Forelimb muscle (tissue), 1 donor: ENCODE measurements at regions not wholly inside any gene's neighbourhood (a gene's known extent, or its start where the extent isn't known, plus 50 kb on each side); places are given as distances from the start of the nearest gene placed in this dataset.
"Not testable (repeated sequence)": the region's sequence is repeated elsewhere in the genome, so short reads cannot be mapped to it uniquely, and the experiment has no call there.

Experiments used
- DNase-seq: peaks from one replicate; pipeline ENCODE4 v3.0.0-alpha.2; 2013; ENCODE audit warnings: low read depth

- no peak for DNase-seq
Observed at GRCh38 chr11:106565326-106565725, 452.9 kb downstream of the GUCY1A2 start.

- no peak for DNase-seq
Observed at GRCh38 chr11:106568632-106569031, 449.6 kb downstream of the GUCY1A2 start.

GRCh38 chr11:106577384-106577783 is 440.9 kb downstream of the GUCY1A2 start:
- not testable (repeated sequence) for DNase-seq

- peak; percentile 9 for DNase-seq
Observed at GRCh38 chr11:106581399-106581798, 436.9 kb downstream of the GUCY1A2 start.

GRCh38 chr11:106585061-106585460 is 433.2 kb downstream of the GUCY1A2 start:
- DNase-seq, result no peak

GRCh38 chr11:106594751-106595351 is 423.4 kb downstream of the GUCY1A2 start:
- no peak for DNase-seq

GRCh38 chr11:106601684-106602297 is 416.5 kb downstream of the GUCY1A2 start:
- no peak for DNase-seq

GRCh38 chr11:106608677-106609076 is 409.6 kb downstream of the GUCY1A2 start:
- no peak for DNase-seq

GRCh38 chr11:106614262-106614661 is 404.0 kb downstream of the GUCY1A2 start:
- no peak for DNase-seq

GRCh38 chr11:106619320-106619990 is 398.8 kb downstream of the GUCY1A2 start:
- DNase-seq, result no peak

GRCh38 chr11:106621484-106621883 is 396.8 kb downstream of the GUCY1A2 start:
- DNase-seq, result no peak
